Hepatocyte (in vitro differentiated cells): ENCODE measurements at regions not wholly inside any gene's neighbourhood (a gene's known extent, or its start where the extent isn't known, plus 50 kb on each side); places are given as distances from the start of the nearest gene placed in this dataset.

ENCODE experiments used
- CTCF ChIP-seq: fragments of 200-600 bp; sonication (generic); IDR thresholded peaks from 2 replicates; pipeline ENCODE4 v1.5.1; 2016; ENCODE audit warnings: antibody characterized with exemption, mild to moderate bottlenecking; ENCODE audit not compliant: poor library complexity
- EZH2 ChIP-seq: fragments of 200-600 bp; sonication (generic); IDR thresholded peaks from 2 replicates; pipeline ENCODE4 v1.6.1; 2016; ENCODE audit warnings: antibody characterized with exemption, mild to moderate bottlenecking, borderline replicate concordance
- EZH2phosphoT487 ChIP-seq: fragments of 200-600 bp; sonication (generic); IDR thresholded peaks from one replicate; pipeline ENCODE4 v1.6.1; 2018; ENCODE audit warnings: antibody characterized with exemption, mild to moderate bottlenecking, low read depth, moderate library complexity; ENCODE audit not compliant: unreplicated experiment, severe bottlenecking

DNA sequence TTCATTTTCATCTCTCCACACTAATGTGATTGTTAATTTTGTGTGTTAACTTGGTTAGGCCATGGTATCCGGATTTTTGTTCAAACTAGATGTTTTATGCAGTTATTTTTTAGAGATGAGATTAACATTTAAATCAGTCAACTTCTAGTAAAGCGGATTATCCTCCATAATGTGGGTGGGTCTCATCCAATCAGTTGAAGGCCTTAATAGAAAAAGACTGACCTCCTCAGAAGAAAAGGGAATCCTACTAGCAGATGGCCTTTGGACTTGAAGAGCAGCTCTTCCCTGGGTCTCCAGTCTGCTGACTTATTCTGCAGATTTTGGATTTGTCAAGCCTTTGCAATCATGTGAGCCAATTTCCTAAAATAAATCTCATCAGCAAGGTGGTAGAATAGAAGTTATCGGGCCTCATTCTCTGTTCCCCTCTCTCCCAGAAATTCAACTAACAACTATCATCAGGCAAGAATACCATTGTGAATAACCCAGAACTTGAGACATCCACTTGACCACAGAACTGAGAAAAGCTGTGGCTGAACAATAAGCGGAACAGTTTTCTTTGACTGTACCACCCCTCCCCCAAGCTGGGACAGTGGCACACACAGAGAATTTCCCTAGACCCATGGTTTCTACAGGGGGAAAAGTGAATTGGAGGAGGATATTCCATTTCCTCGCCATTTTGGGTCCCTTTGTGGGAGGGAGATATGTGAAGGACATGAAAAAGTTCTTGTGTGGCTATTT is 323.0 kb downstream of the UTRN start:
- no peak for TF ChIP-seq EZH2phosphoT487
- TF ChIP-seq CTCF = no peak
- no peak for TF ChIP-seq EZH2
